Peyer's patch (tissue), 4 donors: ENCODE measurements at regions not wholly inside any gene's neighbourhood (a gene's known extent, or its start where the extent isn't known, plus 50 kb on each side); places are given as distances from the start of the nearest gene placed in this dataset.
"Not testable (repeated sequence)": the region's sequence is repeated elsewhere in the genome, so short reads cannot be mapped to it uniquely, and the experiment has no call there.

ENCODE experiments used
- DNase-seq, 3 donors: peaks; one replicate each; pipeline ENCODE4 v3.0.0-alpha.2; 2017 to 2019
- H3K27ac ChIP-seq, 4 donors: fragments of 200-600 bp; sonication (generic); one replicate each; pipeline ENCODE4 v1.5.1; 2016 to 2019
- H3K27me3 ChIP-seq, 2 donors: fragments of 200-600 bp; sonication (generic); one replicate each; pipeline ENCODE4 v1.5.1; 2019
- H3K36me3 ChIP-seq, 3 donors: fragments of 200-600 bp; sonication (generic); one replicate each; pipeline ENCODE4 v1.5.1; 2016 to 2019
- H3K4me1 ChIP-seq, 4 donors: fragments of 200-600 bp; sonication (generic); one replicate each; pipeline ENCODE4 v1.5.1; 2016 to 2019
- H3K4me3 ChIP-seq, 4 donors: fragments of 200-600 bp; sonication (generic); 1 replicate in 3 of 4; 2 replicates in 1 of 4; pipeline ENCODE4 v1.5.1; 2016 to 2019; ENCODE audit warnings: mild to moderate bottlenecking in 1 of 4
- H3K9me3 ChIP-seq, 4 donors: fragments of 200-600 bp; sonication (generic); one replicate each; pipeline ENCODE4 v1.5.1; 2016 to 2019; ENCODE audit warnings: mild to moderate bottlenecking in 1 of 4
- POLR2A ChIP-seq, 2 donors: fragments of 450-650 bp; IDR thresholded peaks; one replicate each; pipeline ENCODE4 v1.5.1; 2017; ENCODE audit warnings: antibody characterized with exemption in 2 of 2, mild to moderate bottlenecking in 2 of 2, moderate library complexity in 2 of 2
- TF ChIP-seq, protein P1 (sequence below), 6 experiments: fragments of 450-650 bp in 4 of 6; fragments of 200-600 bp in 2 of 6; sonication (generic) in 1 of 6; IDR thresholded peaks; one replicate each; pipeline ENCODE4 v1.5.1; 2017 to 2019; ENCODE audit warnings: antibody characterized with exemption in 6 of 6, mild to moderate bottlenecking in 3 of 6, moderate library complexity in 1 of 6

- no peak for DNase-seq
- TF ChIP-seq, protein P1, sequence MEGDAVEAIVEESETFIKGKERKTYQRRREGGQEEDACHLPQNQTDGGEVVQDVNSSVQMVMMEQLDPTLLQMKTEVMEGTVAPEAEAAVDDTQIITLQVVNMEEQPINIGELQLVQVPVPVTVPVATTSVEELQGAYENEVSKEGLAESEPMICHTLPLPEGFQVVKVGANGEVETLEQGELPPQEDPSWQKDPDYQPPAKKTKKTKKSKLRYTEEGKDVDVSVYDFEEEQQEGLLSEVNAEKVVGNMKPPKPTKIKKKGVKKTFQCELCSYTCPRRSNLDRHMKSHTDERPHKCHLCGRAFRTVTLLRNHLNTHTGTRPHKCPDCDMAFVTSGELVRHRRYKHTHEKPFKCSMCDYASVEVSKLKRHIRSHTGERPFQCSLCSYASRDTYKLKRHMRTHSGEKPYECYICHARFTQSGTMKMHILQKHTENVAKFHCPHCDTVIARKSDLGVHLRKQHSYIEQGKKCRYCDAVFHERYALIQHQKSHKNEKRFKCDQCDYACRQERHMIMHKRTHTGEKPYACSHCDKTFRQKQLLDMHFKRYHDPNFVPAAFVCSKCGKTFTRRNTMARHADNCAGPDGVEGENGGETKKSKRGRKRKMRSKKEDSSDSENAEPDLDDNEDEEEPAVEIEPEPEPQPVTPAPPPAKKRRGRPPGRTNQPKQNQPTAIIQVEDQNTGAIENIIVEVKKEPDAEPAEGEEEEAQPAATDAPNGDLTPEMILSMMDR (IDR thresholded peaks at IDR 0.05): no peak
- no peak for TF ChIP-seq POLR2A (IDR thresholded peaks at IDR 0.05)
- Histone ChIP-seq H3K36me3 (no peaks in the 10 kb centered on the region), H3K9me3 (no peaks in the 10 kb centered on the region), H3K27ac (no peak overlapping the region), H3K4me3 (no peak overlapping the region), H3K4me1 (no peaks in the 10 kb centered on the region), H3K27me3 (no peaks in the 10 kb centered on the region)
These were observed 433.4 kb upstream of the OR4E1 start for GRCh38 chr14:22106700-22107697.

DNA sequence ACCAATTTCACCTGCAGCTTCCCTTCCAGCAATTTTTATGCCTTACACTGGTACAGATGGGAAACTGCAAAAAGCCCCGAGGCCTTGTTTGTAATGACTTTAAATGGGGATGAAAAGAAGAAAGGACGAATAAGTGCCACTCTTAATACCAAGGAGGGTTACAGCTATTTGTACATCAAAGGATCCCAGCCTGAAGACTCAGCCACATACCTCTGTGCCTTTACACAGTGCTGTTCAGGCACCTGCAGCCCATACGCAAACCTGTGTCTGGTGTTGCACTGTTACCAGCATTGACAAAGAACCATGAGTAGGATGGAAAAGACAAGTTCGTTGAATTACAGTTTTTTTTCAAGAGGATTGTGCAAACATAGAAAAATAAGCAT is 432.0 kb upstream of the OR4E1 start:
- Histone ChIP-seq H3K27me3 (no peaks in the 10 kb centered on the region), H3K27ac (no peak overlapping the region), H3K9me3 (no peaks in the 10 kb centered on the region), H3K36me3 (no peaks in the 10 kb centered on the region), H3K4me1 (no peaks in the 10 kb centered on the region), H3K4me3 (no peak overlapping the region)
- TF ChIP-seq, protein P1 (IDR thresholded peaks at IDR 0.05): no peak
- no peak for TF ChIP-seq POLR2A (IDR thresholded peaks at IDR 0.05)
- no peak for DNase-seq

GRCh38 chr14:22105006-22105623 is 431.5 kb upstream of the OR4E1 start:
- H3K27ac ChIP-seq: no peak overlapping the region
- H3K4me1 ChIP-seq: no peaks in the 10 kb centered on the region
- H3K4me3 ChIP-seq: no peak overlapping the region
- no peaks in the 10 kb centered on the region for H3K27me3 ChIP-seq
- TF ChIP-seq, protein P1 (IDR thresholded peaks at IDR 0.05): no peak
- TF ChIP-seq POLR2A (IDR thresholded peaks at IDR 0.05): no peak
- H3K9me3 ChIP-seq: no peaks in the 10 kb centered on the region
- no peaks in the 10 kb centered on the region for H3K36me3 ChIP-seq
- no peak for DNase-seq

GRCh38 chr14:22100764-22101120 is 427.1 kb upstream of the OR4E1 start:
- not testable (repeated sequence) for H3K4me1 ChIP-seq, H3K36me3 ChIP-seq, H3K4me3 ChIP-seq, H3K27ac ChIP-seq, H3K9me3 ChIP-seq, H3K27me3 ChIP-seq, DNase-seq

DNA sequence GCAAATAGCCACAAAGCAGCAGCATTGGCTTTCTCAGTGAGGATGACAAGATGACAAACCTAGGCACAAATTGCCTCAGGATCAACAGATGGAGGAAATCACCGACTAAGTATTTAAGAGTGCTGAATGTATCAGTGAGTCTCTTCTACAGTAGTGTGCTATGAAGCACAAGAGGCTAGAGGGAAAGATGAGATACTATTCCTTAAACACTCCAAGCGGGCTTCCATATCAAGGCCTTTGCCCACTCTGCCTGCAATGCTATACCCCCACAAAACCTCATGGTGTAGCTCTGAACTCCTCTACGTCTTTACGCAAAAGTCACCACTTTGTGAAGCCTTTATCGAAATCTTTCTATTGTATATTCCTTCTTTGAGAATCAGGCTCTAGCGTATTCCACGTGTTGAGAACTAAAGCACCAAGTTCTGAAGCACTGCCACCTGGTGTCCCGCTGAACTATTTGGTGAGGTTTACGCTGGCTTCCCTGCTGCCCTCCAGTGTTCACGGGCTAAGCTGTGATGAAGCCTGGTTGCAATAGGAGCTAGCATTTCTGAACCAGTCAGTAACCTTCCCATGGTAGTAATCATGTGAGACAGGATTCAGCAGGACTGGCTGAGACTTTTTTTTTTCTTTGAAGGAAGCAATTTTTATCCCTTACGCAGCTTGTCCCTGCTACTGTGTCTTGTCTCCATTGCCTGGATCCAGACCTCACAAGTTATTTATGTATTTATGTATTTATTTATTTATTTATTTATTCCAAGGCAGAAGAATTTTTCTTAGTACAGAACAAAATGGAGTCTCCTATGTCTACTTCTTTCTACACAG is 426.5 kb upstream of the OR4E1 start:
- DNase-seq: peak in 1 of 3 donors; percentile 72
- H3K4me1 ChIP-seq: no peaks in the 10 kb centered on the region
- H3K36me3 ChIP-seq: no peaks in the 10 kb centered on the region
- no peak overlapping the region for H3K4me3 ChIP-seq
- TF ChIP-seq, protein P1 (IDR thresholded peaks at IDR 0.05): peak in 4 of 6 experiments; percentile 23 to 53 (median 42)
- no peak for TF ChIP-seq POLR2A (IDR thresholded peaks at IDR 0.05)
- no peaks in the 10 kb centered on the region for H3K27me3 ChIP-seq
- H3K9me3 ChIP-seq: no peaks in the 10 kb centered on the region
- no peak overlapping the region for H3K27ac ChIP-seq
